Mesothelial cell of epicardium (in vitro differentiated cells): ENCODE measurements at regions not wholly inside any gene's neighbourhood (a gene's known extent, or its start where the extent isn't known, plus 50 kb on each side); places are given as distances from the start of the nearest gene placed in this dataset.

ENCODE experiments used
- DNase-seq, 2 experiments: peaks; one replicate each; pipeline ENCODE4 v3.0.0; 2021; ENCODE audit warnings: low spot score in 2 of 2; ENCODE audit not compliant: unreplicated experiment in 2 of 2
- H3K27ac Mint-ChIP-seq: 2 replicates; pipeline ENCODE4 v1.8.0; 2021; ENCODE audit warnings: mixed read lengths
- H3K27me3 Mint-ChIP-seq: 2 replicates; pipeline ENCODE4 v1.8.0; 2021; ENCODE audit warnings: low read depth, mixed read lengths
- H3K36me3 Mint-ChIP-seq: 2 replicates; pipeline ENCODE4 v1.8.0; 2021; ENCODE audit warnings: mixed read lengths
- H3K4me1 Mint-ChIP-seq: 2 replicates; pipeline ENCODE4 v1.8.0; 2021; ENCODE audit warnings: mixed read lengths
- H3K4me3 Mint-ChIP-seq: 2 replicates; pipeline ENCODE4 v1.8.0; 2021; ENCODE audit warnings: mild to moderate bottlenecking, moderate library complexity, mixed read lengths
- H3K9me3 Mint-ChIP-seq: 2 replicates; pipeline ENCODE4 v1.8.0; 2021; ENCODE audit warnings: mixed read lengths
- CTCF ChIP-seq: fragments of 200-600 bp; sonication (generic); IDR thresholded peaks from one replicate; pipeline ENCODE4 v1.5.0; 2021; ENCODE audit warnings: antibody characterized with exemption; ENCODE audit not compliant: unreplicated experiment

GRCh38 chr11:103682318-103683184 is 353.9 kb upstream of the DDI1 start:
- Mint-ChIP-seq H3K27me3 (no peaks in the 10 kb centered on the region), H3K27ac (peak overlapping the region; percentile 49), H3K9me3 (peaks cover 24% of the 10 kb centered on the region), H3K4me1 (peaks cover 20% of the 10 kb centered on the region), H3K4me3 (no peak overlapping the region), H3K36me3 (peaks cover 15% of the 10 kb centered on the region)
- TF ChIP-seq CTCF, result peak; percentile 92
- peak; percentile 21 to 62 for DNase-seq

- no peaks in the 10 kb centered on the region for H3K27me3 Mint-ChIP-seq
- H3K4me1 Mint-ChIP-seq, result peaks cover 20% of the 10 kb centered on the region
- peaks cover 15% of the 10 kb centered on the region for H3K36me3 Mint-ChIP-seq
- H3K4me3 Mint-ChIP-seq, result no peak overlapping the region
- H3K27ac Mint-ChIP-seq, result no peak overlapping the region
- DNase-seq, result no peak
- TF ChIP-seq CTCF, result no peak
- H3K9me3 Mint-ChIP-seq, result peaks cover 24% of the 10 kb centered on the region
Observed at GRCh38 chr11:103683576-103683975, 352.9 kb upstream of the DDI1 start.

GRCh38 chr11:103688924-103689323 is 347.5 kb upstream of the DDI1 start:
- DNase-seq, result no peak
- peaks cover 15% of the 10 kb centered on the region for H3K36me3 Mint-ChIP-seq
- H3K27me3 Mint-ChIP-seq, result no peaks in the 10 kb centered on the region
- H3K27ac Mint-ChIP-seq, result no peak overlapping the region
- H3K9me3 Mint-ChIP-seq, result peaks cover 37% of the 10 kb centered on the region
- no peak overlapping the region for H3K4me3 Mint-ChIP-seq
- TF ChIP-seq CTCF, result no peak
- peaks cover 4% of the 10 kb centered on the region for H3K4me1 Mint-ChIP-seq

- no peak for TF ChIP-seq CTCF
- H3K27me3 Mint-ChIP-seq, result no peaks in the 10 kb centered on the region
- H3K36me3 Mint-ChIP-seq, result peaks cover 12% of the 10 kb centered on the region
- DNase-seq, result no peak
- H3K4me1 Mint-ChIP-seq, result peaks cover 4% of the 10 kb centered on the region
- peaks cover 33% of the 10 kb centered on the region for H3K9me3 Mint-ChIP-seq
- no peak overlapping the region for H3K4me3 Mint-ChIP-seq
- H3K27ac Mint-ChIP-seq, result no peak overlapping the region
Observed at GRCh38 chr11:103690356-103690755, 346.1 kb upstream of the DDI1 start.

GRCh38 chr11:103696123-103696522 is 340.3 kb upstream of the DDI1 start:
- H3K27me3 Mint-ChIP-seq, result no peaks in the 10 kb centered on the region
- no peaks in the 10 kb centered on the region for H3K36me3 Mint-ChIP-seq
- H3K4me1 Mint-ChIP-seq, result peaks cover 30% of the 10 kb centered on the region
- no peak for TF ChIP-seq CTCF
- peaks cover 9% of the 10 kb centered on the region for H3K9me3 Mint-ChIP-seq
- H3K4me3 Mint-ChIP-seq, result no peak overlapping the region
- peak overlapping the region; percentile 17 for H3K27ac Mint-ChIP-seq
- no peak for DNase-seq
